Heart right ventricle (tissue), 16 donors: ENCODE measurements at regions not wholly inside any gene's neighbourhood (a gene's known extent, or its start where the extent isn't known, plus 50 kb on each side); places are given as distances from the start of the nearest gene placed in this dataset.

Experiments used
- ATAC-seq, 8 donors: fragments of 200-7000 bp; cut with Tn5 transposase; one replicate each; pipeline ENCODE4 v1.9.1; 2020; ENCODE audit warnings: mild to moderate bottlenecking in 8 of 8, moderate library complexity in 8 of 8, moderate number of reproducible peaks in 1 of 8
- DNase-seq, 2 donors: peaks; one replicate each; pipeline ENCODE4 v3.0.0-alpha.2; 2020
- H3K27ac ChIP-seq, 10 donors: fragments of 200-600 bp; sonication (generic) in 2 of 10; one replicate each; pipeline versions ENCODE4 v1.5.0 to v1.8.0; 2020 to 2022; ENCODE audit warnings: mild to moderate bottlenecking in 3 of 10
- H3K27me3 ChIP-seq, 7 donors: fragments of 200-600 bp; one replicate each; pipeline ENCODE4 v1.8.0; 2021 to 2022; ENCODE audit warnings: mild to moderate bottlenecking in 2 of 7
- H3K36me3 ChIP-seq, 9 donors: fragments of 200-600 bp; sonication (generic) in 1 of 9; one replicate each; pipeline versions ENCODE4 v1.5.0 to v1.8.0; 2020 to 2022; ENCODE audit warnings: mild to moderate bottlenecking in 2 of 9
- H3K4me1 ChIP-seq, 9 donors: fragments of 200-600 bp; sonication (generic) in 1 of 9; one replicate each; pipeline versions ENCODE4 v1.5.0 to v1.8.0; 2020 to 2022; ENCODE audit warnings: mild to moderate bottlenecking in 4 of 9
- H3K4me3 ChIP-seq, 10 donors: fragments of 200-600 bp; sonication (generic) in 2 of 10; one replicate each; pipeline versions ENCODE4 v1.5.0 to v1.8.0; 2020 to 2022; ENCODE audit warnings: mild to moderate bottlenecking in 7 of 10, moderate library complexity in 2 of 10
- H3K9me3 ChIP-seq, 11 donors: fragments of 200-600 bp in 10 of 11; sonication (generic) in 2 of 11; one replicate each; pipeline versions ENCODE4 v1.5.0 to v1.8.0; 2013 to 2022; ENCODE audit warnings: mild to moderate bottlenecking in 2 of 11, control low read depth in 1 of 11, moderate library complexity in 1 of 11
- WGBS, 2 donors: extraction: QIAGEN DNeasy Blood & Tissue Kit; methylation state at CpG; one replicate each; pipeline ENCODE4 v1.1.7; 2013; ENCODE audit warnings: inconsistent platforms in 1 of 2; 5-methylcytosine and 5-hydroxymethylcytosine counted together
- intact Hi-C, 10 donors: fragments of 100-400 bp; cut with DNase I; formaldehyde crosslinking; loops; one replicate each; pipeline versions ENCODE4 v1.11.1 to v1.14.2; 2022
- TF ChIP-seq, protein P1 (sequence below), 9 donors: fragments of 200-600 bp; sonication (generic) in 2 of 9; IDR thresholded peaks; one replicate each; pipeline versions ENCODE4 v1.5.0 to v1.8.0; 2021 to 2022; ENCODE audit warnings: antibody characterized with exemption in 9 of 9, mild to moderate bottlenecking in 5 of 9, moderate library complexity in 1 of 9
- donor health status: Arrhythmogenic right ventricular cardiomyopathy.
- donor health status: ischemic (EF 13 %, LVEDD 7.1; RV severe dilation, severe dysfunction).
- donor health status: healthy with polysubstance abuse.
- donor health status: DM: no; HTN: yes; CAD: no.
- donor health status: DM: no; HTN: no; CAD: no.
- donor health status: ischemic (EF 25% LVEDD 6.9; RV normal size, moderate dysfunction).
- donor health status: ischemic (EF 25% LVEDD 5.7; RV mildly dilated, moderate dysfunction).
- donor health status: healthy.
- donor health status: DM: yes; HTN: yes; CAD: no.
- donor health status: Ischemic cardiomyopathy.
- donor health status: ischemic (EF 35%, LVEDD 5.7; RV mildly dilated, moderate dysfunction).
- donor health status: nonischemic (EF 11% LVEDD 7.7; RV severe dilation, severe dysfunction).
- donor health status: DM: yes; HTN: yes; CAD: no.
- donor health status: PGD.
- donor health status: ischemic (EF 29% LVEDD 5.4; RV normal size, mild dysfunction).
- donor health status: nonischemic (EF 23%, LVEDD 6.1; RV moderate dilation, normal function).

GRCh38 chr4:168037676-168038075 lies 54.7 kb upstream of the ANXA10 start:
- DNase-seq (no peak), ATAC-seq (no peak)
- Histone ChIP-seq H3K9me3 (no peaks in the 10 kb centered on the region), H3K4me3 (no peak overlapping the region), H3K36me3 (no peaks in the 10 kb centered on the region), H3K27me3 (no peaks in the 10 kb centered on the region), H3K27ac (no peak overlapping the region), H3K4me1 (no peaks in the 10 kb centered on the region)
- TF ChIP-seq, protein P1, sequence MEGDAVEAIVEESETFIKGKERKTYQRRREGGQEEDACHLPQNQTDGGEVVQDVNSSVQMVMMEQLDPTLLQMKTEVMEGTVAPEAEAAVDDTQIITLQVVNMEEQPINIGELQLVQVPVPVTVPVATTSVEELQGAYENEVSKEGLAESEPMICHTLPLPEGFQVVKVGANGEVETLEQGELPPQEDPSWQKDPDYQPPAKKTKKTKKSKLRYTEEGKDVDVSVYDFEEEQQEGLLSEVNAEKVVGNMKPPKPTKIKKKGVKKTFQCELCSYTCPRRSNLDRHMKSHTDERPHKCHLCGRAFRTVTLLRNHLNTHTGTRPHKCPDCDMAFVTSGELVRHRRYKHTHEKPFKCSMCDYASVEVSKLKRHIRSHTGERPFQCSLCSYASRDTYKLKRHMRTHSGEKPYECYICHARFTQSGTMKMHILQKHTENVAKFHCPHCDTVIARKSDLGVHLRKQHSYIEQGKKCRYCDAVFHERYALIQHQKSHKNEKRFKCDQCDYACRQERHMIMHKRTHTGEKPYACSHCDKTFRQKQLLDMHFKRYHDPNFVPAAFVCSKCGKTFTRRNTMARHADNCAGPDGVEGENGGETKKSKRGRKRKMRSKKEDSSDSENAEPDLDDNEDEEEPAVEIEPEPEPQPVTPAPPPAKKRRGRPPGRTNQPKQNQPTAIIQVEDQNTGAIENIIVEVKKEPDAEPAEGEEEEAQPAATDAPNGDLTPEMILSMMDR (IDR thresholded peaks at IDR 0.05): no peak
- intact Hi-C loops: no loop called here
- 86 to 91% methylated on average over 2 of the region's 2 CpGs for WGBS, 2 donors

GRCh38 chr4:168039593-168039992 lies 52.7 kb upstream of the ANXA10 start:
- DNase-seq (no peak), ATAC-seq (no peak)
- no peaks in the 10 kb centered on the region for H3K36me3 ChIP-seq
- H3K4me1 ChIP-seq: no peaks in the 10 kb centered on the region
- H3K27me3 ChIP-seq: no peaks in the 10 kb centered on the region
- TF ChIP-seq, protein P1 (IDR thresholded peaks at IDR 0.05): no peak
- H3K4me3 ChIP-seq: no peak overlapping the region
- H3K27ac ChIP-seq: no peak overlapping the region
- WGBS, 2 donors: 67 to 69% methylated on average over 1 of the region's 1 CpG
- intact Hi-C loops: no loop called here
- no peaks in the 10 kb centered on the region for H3K9me3 ChIP-seq
